ENCODE measurements at regions not wholly inside any gene's neighbourhood (a gene's known extent, or its start where the extent isn't known, plus 50 kb on each side); places are given as distances from the start of the nearest gene placed in this dataset.

DNA sequence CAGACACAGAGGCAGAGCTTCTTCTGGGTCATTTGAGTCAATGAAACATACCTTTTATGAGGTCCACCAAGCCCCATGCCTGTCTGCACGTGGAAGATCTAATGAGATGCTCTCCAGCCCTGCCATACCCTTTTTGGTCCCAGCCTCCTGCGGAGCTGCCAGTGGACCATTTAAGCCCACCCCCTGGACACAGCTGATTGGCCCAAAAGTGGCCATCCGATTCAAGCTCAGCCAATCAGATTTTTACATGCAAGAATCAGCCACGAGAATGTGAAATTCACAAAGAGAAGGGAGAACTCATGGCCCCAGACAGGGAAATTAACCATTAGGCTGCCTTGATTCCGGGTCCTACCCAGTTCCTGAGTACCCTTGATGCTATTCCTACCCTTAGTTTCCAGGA is 231.0 kb upstream of the EEF2KMT start:
- no CpG with 5 or more reads among the region's 5 CpGs for WGBS (ENCODE audit: extremely low coverage, insufficient coverage, insufficient read length)
- H2BK12ac ChIP-seq (ENCODE audit: low read length): no peak overlapping the region
- H3K9ac ChIP-seq (ENCODE audit: low read length): no peak overlapping the region
- no peak overlapping the region for H3K18ac ChIP-seq (ENCODE audit: low read length)
- no peak for DNase-seq
- no peak overlapping the region for H3K23ac ChIP-seq (ENCODE audit: low read length)
- no peak overlapping the region for H2AFZ ChIP-seq (ENCODE audit: insufficient read depth, low read length, poor library complexity)
- no peak overlapping the region for H2BK120ac ChIP-seq (ENCODE audit: insufficient read depth, low read length, poor library complexity)
- H3K14ac ChIP-seq (ENCODE audit: low read length): no peak overlapping the region
- no peak overlapping the region for H3K4me2 ChIP-seq (ENCODE audit: low read length)
- H3K27ac ChIP-seq (ENCODE audit: low read depth, low read length): no peak overlapping the region
- peaks cover 0 to 2% of the 10 kb centered on the region in 2 experiments for H3K4me1 ChIP-seq (ENCODE audit: control insufficient read depth in 1 of 2, insufficient read depth in 2 of 2, low read length in 2 of 2)
- H3K79me2 ChIP-seq (ENCODE audit: control insufficient read depth, insufficient read depth, low read length, poor library complexity): no peaks in the 10 kb centered on the region
- H2AK5ac ChIP-seq (ENCODE audit: low read length): no peak overlapping the region
- H4K12ac ChIP-seq (ENCODE audit: low read depth, low read length): no peak overlapping the region
- H4K8ac ChIP-seq (ENCODE audit: low read depth, low read length): no peak overlapping the region
- H3K36me3 ChIP-seq (ENCODE audit: control insufficient read depth in 1 of 2, insufficient read depth in 2 of 2, low read length in 2 of 2): no peaks in the 10 kb centered on the region
- H3K27me3 ChIP-seq (ENCODE audit: insufficient read depth, low read length): no peaks in the 10 kb centered on the region
- no peak overlapping the region for H3K4ac ChIP-seq (ENCODE audit: low read depth, low read length)
- H2BK5ac ChIP-seq (ENCODE audit: low read depth, low read length, poor library complexity): no peak overlapping the region
- no peaks in the 10 kb centered on the region for H3K79me1 ChIP-seq (ENCODE audit: low read length)
- no peak overlapping the region for H3K4me3 ChIP-seq (ENCODE audit: low read depth, low read length)
- H4K91ac ChIP-seq (ENCODE audit: low read depth, low read length): no peak overlapping the region
- no peaks in the 10 kb centered on the region for H3K9me3 ChIP-seq (ENCODE audit: insufficient read depth, low read depth, low read length)

DNA sequence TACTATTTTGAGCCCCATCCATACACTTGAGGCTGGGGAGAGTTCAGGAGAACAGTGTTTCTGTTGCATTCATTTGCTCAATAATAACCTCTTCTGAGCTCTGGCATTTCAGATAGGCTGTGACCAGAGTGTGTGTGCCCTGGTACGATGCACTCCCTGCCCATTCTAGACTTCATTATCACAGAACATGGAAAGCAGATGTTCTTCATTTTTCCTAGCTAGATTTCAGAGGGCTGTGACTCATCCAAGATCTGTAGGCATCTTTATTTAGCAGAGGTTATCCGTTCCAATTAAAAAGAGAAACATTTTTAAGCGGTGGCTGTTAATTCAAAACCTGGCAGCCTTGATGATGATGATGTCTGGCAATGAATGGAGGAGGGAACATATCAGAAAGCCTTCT is 228.8 kb upstream of the EEF2KMT start:
- H4K91ac ChIP-seq (ENCODE audit: low read depth, low read length): no peak overlapping the region
- no CpG with 5 or more reads among the region's 3 CpGs for WGBS (ENCODE audit: extremely low coverage, insufficient coverage, insufficient read length)
- H3K4me1 ChIP-seq (ENCODE audit: control insufficient read depth in 1 of 2, insufficient read depth in 2 of 2, low read length in 2 of 2): peaks cover 0 to 8% of the 10 kb centered on the region in 2 experiments
- H3K4ac ChIP-seq (ENCODE audit: low read depth, low read length): no peak overlapping the region
- no peaks in the 10 kb centered on the region for H3K79me2 ChIP-seq (ENCODE audit: control insufficient read depth, insufficient read depth, low read length, poor library complexity)
- H3K79me1 ChIP-seq (ENCODE audit: low read length): no peaks in the 10 kb centered on the region
- H4K12ac ChIP-seq (ENCODE audit: low read depth, low read length): no peak overlapping the region
- no peak overlapping the region for H2AFZ ChIP-seq (ENCODE audit: insufficient read depth, low read length, poor library complexity)
- DNase-seq: no peak
- H2AK5ac ChIP-seq (ENCODE audit: low read length): no peak overlapping the region
- no peak overlapping the region for H3K4me3 ChIP-seq (ENCODE audit: low read depth, low read length)
- no peak overlapping the region for H3K23ac ChIP-seq (ENCODE audit: low read length)
- H3K27me3 ChIP-seq (ENCODE audit: insufficient read depth, low read length): no peaks in the 10 kb centered on the region
- H2BK120ac ChIP-seq (ENCODE audit: insufficient read depth, low read length, poor library complexity): no peak overlapping the region
- H3K4me2 ChIP-seq (ENCODE audit: low read length): no peak overlapping the region
- H3K27ac ChIP-seq (ENCODE audit: low read depth, low read length): no peak overlapping the region
- no peak overlapping the region for H3K9ac ChIP-seq (ENCODE audit: low read length)
- H3K36me3 ChIP-seq (ENCODE audit: control insufficient read depth in 1 of 2, insufficient read depth in 2 of 2, low read length in 2 of 2): no peaks in the 10 kb centered on the region
- no peak overlapping the region for H3K18ac ChIP-seq (ENCODE audit: low read length)
- no peak overlapping the region for H3K14ac ChIP-seq (ENCODE audit: low read length)
- H2BK12ac ChIP-seq (ENCODE audit: low read length): no peak overlapping the region
- H4K8ac ChIP-seq (ENCODE audit: low read depth, low read length): no peak overlapping the region
- H3K9me3 ChIP-seq (ENCODE audit: insufficient read depth, low read depth, low read length): no peaks in the 10 kb centered on the region
- no peak overlapping the region for H2BK5ac ChIP-seq (ENCODE audit: low read depth, low read length, poor library complexity)

DNA sequence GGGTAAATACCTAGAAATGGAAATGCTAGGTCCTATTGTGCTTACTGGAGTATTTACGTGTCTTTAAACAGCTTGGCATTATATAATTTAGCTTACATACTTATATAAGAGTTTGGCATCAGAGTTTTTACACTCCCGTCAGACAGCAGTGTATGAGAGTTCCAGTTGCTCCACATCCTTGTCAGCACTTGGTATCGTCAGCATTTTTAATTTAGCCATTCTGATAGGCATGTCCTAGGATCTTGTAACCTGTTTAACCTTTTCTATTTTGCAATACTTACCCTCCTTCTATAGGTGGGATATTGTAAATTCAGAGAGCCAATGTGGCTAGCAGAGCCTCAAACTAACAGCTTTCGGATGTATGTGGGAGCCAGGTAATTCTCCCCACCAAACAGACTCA is 228.3 kb upstream of the EEF2KMT start:
- Histone ChIP-seq H4K91ac (ENCODE audit: low read depth, low read length) (no peak overlapping the region), H3K27me3 (ENCODE audit: insufficient read depth, low read length) (no peaks in the 10 kb centered on the region), H4K8ac (ENCODE audit: low read depth, low read length) (no peak overlapping the region), H2BK5ac (ENCODE audit: low read depth, low read length, poor library complexity) (no peak overlapping the region), H3K14ac (ENCODE audit: low read length) (no peak overlapping the region), H4K12ac (ENCODE audit: low read depth, low read length) (no peak overlapping the region), H3K4me1 (ENCODE audit: control insufficient read depth in 1 of 2, insufficient read depth in 2 of 2, low read length in 2 of 2) (peaks cover 0 to 8% of the 10 kb centered on the region in 2 experiments), H2AK5ac (ENCODE audit: low read length) (no peak overlapping the region), H3K79me2 (ENCODE audit: control insufficient read depth, insufficient read depth, low read length, poor library complexity) (no peaks in the 10 kb centered on the region), H3K36me3 (ENCODE audit: control insufficient read depth in 1 of 2, insufficient read depth in 2 of 2, low read length in 2 of 2) (no peaks in the 10 kb centered on the region), H3K18ac (ENCODE audit: low read length) (no peak overlapping the region), H2AFZ (ENCODE audit: insufficient read depth, low read length, poor library complexity) (no peak overlapping the region), H3K4ac (ENCODE audit: low read depth, low read length) (no peak overlapping the region), H2BK120ac (ENCODE audit: insufficient read depth, low read length, poor library complexity) (no peak overlapping the region), H3K27ac (ENCODE audit: low read depth, low read length) (no peak overlapping the region), H2BK12ac (ENCODE audit: low read length) (no peak overlapping the region), H3K9me3 (ENCODE audit: insufficient read depth, low read depth, low read length) (no peaks in the 10 kb centered on the region), H3K4me2 (ENCODE audit: low read length) (no peak overlapping the region), H3K4me3 (ENCODE audit: low read depth, low read length) (no peak overlapping the region), H3K23ac (ENCODE audit: low read length) (no peak overlapping the region), H3K9ac (ENCODE audit: low read length) (no peak overlapping the region), H3K79me1 (ENCODE audit: low read length) (no peaks in the 10 kb centered on the region)
- WGBS (ENCODE audit: extremely low coverage, insufficient coverage, insufficient read length): no CpG with 5 or more reads among the region's 4 CpGs
- no peak for DNase-seq

DNA sequence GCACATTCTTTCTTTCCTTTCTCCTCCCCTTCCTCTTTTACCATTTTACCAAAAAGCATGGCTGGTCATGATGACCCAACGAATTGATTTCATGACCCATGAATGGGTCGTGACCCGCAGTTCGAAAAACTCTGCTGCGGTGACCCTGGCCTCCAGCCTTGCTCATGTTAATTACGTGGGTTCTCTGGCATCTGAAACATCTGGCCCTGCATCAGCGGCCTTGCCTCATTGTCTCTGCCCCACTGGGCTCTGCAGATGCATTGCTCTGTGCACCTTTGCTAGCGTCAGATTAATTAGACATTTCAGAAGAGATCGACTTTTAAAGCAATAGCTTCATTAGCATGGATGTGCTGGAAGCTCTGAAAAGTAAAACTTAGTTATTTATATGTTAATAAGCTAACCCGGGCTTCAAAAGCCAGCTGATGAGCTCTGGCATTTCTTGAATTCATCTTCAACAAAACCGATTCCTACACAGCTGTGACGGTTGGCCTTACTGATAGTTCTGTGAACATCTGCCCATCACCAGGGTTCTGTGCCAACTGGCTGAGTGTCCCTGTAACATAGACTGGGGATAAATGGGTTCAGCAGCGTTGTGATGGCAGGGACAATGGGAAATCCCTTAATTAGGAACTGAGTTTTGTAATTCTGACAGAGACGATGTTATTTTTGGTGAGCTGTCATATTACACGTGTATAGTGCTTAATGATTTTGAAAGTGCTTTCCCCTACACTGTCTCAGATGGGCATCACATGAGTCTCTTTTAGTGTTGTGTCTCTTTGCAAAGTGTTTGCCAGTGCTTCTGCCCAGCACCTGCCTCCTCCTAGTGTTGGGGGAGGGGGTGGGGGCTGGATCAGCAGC is 225.9 kb upstream of the EEF2KMT start:
- no CpG with 5 or more reads among the region's 15 CpGs for WGBS (ENCODE audit: extremely low coverage, insufficient coverage, insufficient read length)
- H3K79me1 ChIP-seq (ENCODE audit: low read length): no peaks in the 10 kb centered on the region
- H3K4me1 ChIP-seq (ENCODE audit: control insufficient read depth in 1 of 2, insufficient read depth in 2 of 2, low read length in 2 of 2): peaks cover 0 to 8% of the 10 kb centered on the region in 2 experiments
- no peak overlapping the region for H3K4me3 ChIP-seq (ENCODE audit: low read depth, low read length)
- no peak overlapping the region for H3K14ac ChIP-seq (ENCODE audit: low read length)
- no peak overlapping the region for H3K4ac ChIP-seq (ENCODE audit: low read depth, low read length)
- no peak overlapping the region for H3K27ac ChIP-seq (ENCODE audit: low read depth, low read length)
- H2BK120ac ChIP-seq (ENCODE audit: insufficient read depth, low read length, poor library complexity): no peak overlapping the region
- H4K8ac ChIP-seq (ENCODE audit: low read depth, low read length): no peak overlapping the region
- no peak overlapping the region for H3K4me2 ChIP-seq (ENCODE audit: low read length)
- H2BK12ac ChIP-seq (ENCODE audit: low read length): no peak overlapping the region
- H2AK5ac ChIP-seq (ENCODE audit: low read length): no peak overlapping the region
- H3K27me3 ChIP-seq (ENCODE audit: insufficient read depth, low read length): no peaks in the 10 kb centered on the region
- no peaks in the 10 kb centered on the region for H3K79me2 ChIP-seq (ENCODE audit: control insufficient read depth, insufficient read depth, low read length, poor library complexity)
- no peak overlapping the region for H4K12ac ChIP-seq (ENCODE audit: low read depth, low read length)
- H3K9me3 ChIP-seq (ENCODE audit: insufficient read depth, low read depth, low read length): no peaks in the 10 kb centered on the region
- no peak overlapping the region for H3K23ac ChIP-seq (ENCODE audit: low read length)
- DNase-seq: no peak
- H2BK5ac ChIP-seq (ENCODE audit: low read depth, low read length, poor library complexity): no peak overlapping the region
- H3K36me3 ChIP-seq (ENCODE audit: control insufficient read depth in 1 of 2, insufficient read depth in 2 of 2, low read length in 2 of 2): no peaks in the 10 kb centered on the region
- H3K18ac ChIP-seq (ENCODE audit: low read length): no peak overlapping the region
- H2AFZ ChIP-seq (ENCODE audit: insufficient read depth, low read length, poor library complexity): no peak overlapping the region
- no peak overlapping the region for H3K9ac ChIP-seq (ENCODE audit: low read length)
- H4K91ac ChIP-seq (ENCODE audit: low read depth, low read length): no peak overlapping the region
